ENCODE measurements at regions not wholly inside any gene's neighbourhood (a gene's known extent, or its start where the extent isn't known, plus 50 kb on each side); places are given as distances from the start of the nearest gene placed in this dataset.
A peak's percentile ranks its signal among the peaks of the same experiment; 100 is the strongest.

GRCh38 chr10:34922138-34922537 lies 107.0 kb upstream of the PARD3 start (continued):
- no peak for TF ChIP-seq ZBTB44 (CRISPR knock-in tag; IDR thresholded peaks at IDR 0.05)
- no peak for TF ChIP-seq GZF1 (CRISPR knock-in tag; IDR thresholded peaks at IDR 0.05)
- no peak for TF ChIP-seq ZFYVE20 (CRISPR knock-in tag; IDR thresholded peaks at IDR 0.05; ENCODE audit: borderline replicate concordance, low read depth)
- no peak for TF ChIP-seq E2F2 (CRISPR knock-in tag; IDR thresholded peaks at IDR 0.05; ENCODE audit: borderline replicate concordance)

- intact Hi-C loops (cut with micrococcal nuclease; ENCODE audit: unreplicated experiment), result no loop called here
- no peaks in the 10 kb centered on the region for H3K79me2 ChIP-seq (ENCODE audit: insufficient read depth, low read length)
- H3K4me3 ChIP-seq (replicated peaks in 1 of 3; ENCODE audit: insufficient read depth in 1 of 3, low read depth in 2 of 3, low read length in 3 of 3), result no peak overlapping the region
- 2% methylated on average over 1 of the region's 1 CpG for WGBS (ENCODE audit: low lambda C conversion rate)
- H3K4me1 ChIP-seq (ENCODE audit: insufficient read depth, low read length), result no peaks in the 10 kb centered on the region
- H3K9ac ChIP-seq (ENCODE audit: insufficient read depth, low read depth, low read length), result no peak overlapping the region
- H3K27ac ChIP-seq (ENCODE audit: extremely low read length, insufficient read depth, low read length), result no peak overlapping the region
- H3K4me2 ChIP-seq (ENCODE audit: low read depth, low read length), result no peak overlapping the region
- H4K20me1 ChIP-seq (ENCODE audit: insufficient read depth, low read length), result no peaks in the 10 kb centered on the region
- H3K36me3 ChIP-seq (replicated peaks in 1 of 2; ENCODE audit: control insufficient read depth in 1 of 2, insufficient read depth in 2 of 2, low read length in 2 of 2), result no peaks in the 10 kb centered on the region
- no peaks in the 10 kb centered on the region for H3K27me3 ChIP-seq (ENCODE audit: control insufficient read depth in 1 of 2, insufficient read depth in 2 of 2, low read length in 2 of 2)
- TF ChIP-seq SNAI1 (CRISPR knock-in tag; IDR thresholded peaks at IDR 0.05; ENCODE audit: borderline replicate concordance) (no peak), MNT (IDR thresholded peaks at IDR 0.05) (peak; percentile 87), GATAD1 (CRISPR knock-in tag; IDR thresholded peaks at IDR 0.05) (no peak), MIXL1 (CRISPR knock-in tag; IDR thresholded peaks at IDR 0.05) (no peak), KLF11 (CRISPR knock-in tag; IDR thresholded peaks at IDR 0.05) (no peak), ZNF878 (CRISPR knock-in tag; IDR thresholded peaks at IDR 0.05) (no peak)
- DNase-seq (ENCODE audit: low spot score) (no peak), ATAC-seq (no peak), FAIRE-seq (no peak)
- no peak overlapping the region for H2AFZ ChIP-seq (ENCODE audit: low read length)
- H3K9me3 ChIP-seq (ENCODE audit: low read length), result peaks cover 7% of the 10 kb centered on the region
- ChIA-PET POLR2A (no interaction called here), CTCF (ENCODE audit: low intra/inter-chr PET ratio, low total read pairs) (no interaction called here)
- no TSS peak for BruUV-seq (replicated peaks)
- in situ Hi-C loops (cut with HindIII; ENCODE audit: extremely low pct_ligation_motif_present, low pct_unique_long_range_greater_than_20kb), result no loop called here
These were observed 105.5 kb upstream of the PARD3 start for GRCh38 chr10:34920578-34920977.
